Small intestine (tissue), 7 donors: ENCODE measurements at regions not wholly inside any gene's neighbourhood (a gene's known extent, or its start where the extent isn't known, plus 50 kb on each side); places are given as distances from the start of the nearest gene placed in this dataset.
A peak's percentile ranks its signal among the peaks of the same experiment; 100 is the strongest.

Experiments used
- DNase-seq, 2 donors: peaks; one replicate each; pipeline versions ENCODE4 v3.0.0 to v3.0.0-alpha.2; 2013
- FAIRE-seq: peaks from 2 replicates; lab custom pipeline; 2012; peaks lifted over from hg19 to GRCh38; lab: Jason Lieb, UNC
- H3K27ac ChIP-seq, 3 donors: one replicate each; pipeline ENCODE4 v1.5.1; 2013; ENCODE audit warnings: low read length in 2 of 3, mild to moderate bottlenecking in 2 of 3, control low read depth in 1 of 3, inconsistent platforms in 1 of 3, low read depth in 1 of 3, moderate library complexity in 1 of 3
- H3K27me3 ChIP-seq, 3 donors: one replicate each; pipeline ENCODE4 v1.6.1; 2013; ENCODE audit warnings: low read length in 3 of 3, inconsistent platforms in 1 of 3; ENCODE audit not compliant: control insufficient read depth in 3 of 3, insufficient read depth in 3 of 3
- H3K36me3 ChIP-seq, 3 donors: one replicate each; pipeline ENCODE4 v1.6.1; 2013; ENCODE audit warnings: low read length in 3 of 3, inconsistent platforms in 1 of 3, low read depth in 1 of 3, mild to moderate bottlenecking in 1 of 3, moderate library complexity in 1 of 3; ENCODE audit not compliant: control insufficient read depth in 3 of 3, insufficient read depth in 2 of 3
- H3K4me1 ChIP-seq, 3 donors: one replicate each; pipeline ENCODE4 v1.6.1; 2013; ENCODE audit warnings: low read length in 2 of 3, inconsistent platforms in 1 of 3, low read depth in 1 of 3, mild to moderate bottlenecking in 1 of 3, moderate library complexity in 1 of 3; ENCODE audit not compliant: control insufficient read depth in 3 of 3, insufficient read depth in 2 of 3
- H3K4me3 ChIP-seq, 3 donors: one replicate each; pipeline ENCODE4 v1.5.1; 2013; ENCODE audit warnings: low read length in 3 of 3, control low read depth in 1 of 3, inconsistent platforms in 1 of 3, low read depth in 1 of 3, mild to moderate bottlenecking in 1 of 3, moderate library complexity in 1 of 3
- H3K9me3 ChIP-seq, 2 donors: one replicate each; pipeline ENCODE4 v1.6.1; 2013; ENCODE audit warnings: low read depth in 1 of 2, low read length in 1 of 2; ENCODE audit not compliant: control insufficient read depth in 2 of 2, insufficient read depth in 1 of 2
- WGBS, 3 donors: extraction: QIAGEN DNeasy Blood & Tissue Kit; methylation state at CpG; one replicate each; pipeline ENCODE4 v1.1.7; 2013; 5-methylcytosine and 5-hydroxymethylcytosine counted together
- donor health status: healthy with polysubstance abuse.
- donor health status: control.
- donor health status: control.
- donor health status: Bipolar disorder and iron deficiency.
- donor health status: healthy.

DNA sequence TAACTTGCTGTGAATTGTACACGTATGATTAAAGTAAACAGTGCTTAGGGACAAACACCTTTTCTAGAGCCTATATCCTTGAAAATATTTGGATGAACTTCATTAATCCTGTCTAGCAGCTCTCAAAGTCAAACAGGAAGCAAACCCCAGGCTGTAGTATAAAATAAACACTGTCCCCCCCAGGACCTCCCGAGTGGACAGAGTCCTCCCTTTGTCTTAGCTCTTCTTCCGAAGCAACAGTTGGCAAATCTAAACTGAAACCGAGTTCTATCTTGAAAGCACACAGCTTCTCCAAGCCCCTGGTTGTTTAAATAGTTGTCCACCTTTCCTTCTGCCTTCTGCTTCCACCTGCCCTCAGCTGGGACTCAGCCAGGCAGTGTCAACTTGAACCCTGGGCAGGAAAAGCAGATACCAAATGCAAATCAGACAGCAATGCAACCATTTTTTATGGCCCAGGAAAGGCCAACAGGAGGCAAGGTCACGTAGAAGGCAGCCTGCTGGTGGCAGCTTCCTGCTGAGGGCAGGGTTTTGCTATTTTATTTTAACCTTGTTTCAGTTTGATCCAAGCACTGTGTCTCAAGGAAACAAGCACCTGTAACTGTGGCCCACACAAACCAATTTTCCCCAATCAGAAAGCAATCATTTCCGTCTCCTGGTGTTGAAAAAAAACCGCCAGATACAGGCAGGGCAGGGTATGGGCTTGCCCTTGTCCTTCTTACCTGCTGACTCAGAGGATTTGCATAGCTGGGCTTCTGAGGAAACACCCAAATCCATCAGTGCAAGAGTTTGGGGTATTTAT is 110.3 kb upstream of the KIT start:
- Histone ChIP-seq H3K27ac (peak overlapping the region; percentile 37 to 92 (median 45)), H3K36me3 (no peaks in the 10 kb centered on the region), H3K4me1 (peaks cover 0 to 13% (median 7%) of the 10 kb centered on the region in 3 donors), H3K9me3 (no peaks in the 10 kb centered on the region), H3K4me3 (no peak overlapping the region), H3K27me3 (no peaks in the 10 kb centered on the region)
- DNase-seq (peak; percentile 64 to 73), FAIRE-seq (no peak)
- 5 to 37% (median 16%) methylated on average over 7 of the region's 7 CpGs for WGBS, 3 donors

DNA sequence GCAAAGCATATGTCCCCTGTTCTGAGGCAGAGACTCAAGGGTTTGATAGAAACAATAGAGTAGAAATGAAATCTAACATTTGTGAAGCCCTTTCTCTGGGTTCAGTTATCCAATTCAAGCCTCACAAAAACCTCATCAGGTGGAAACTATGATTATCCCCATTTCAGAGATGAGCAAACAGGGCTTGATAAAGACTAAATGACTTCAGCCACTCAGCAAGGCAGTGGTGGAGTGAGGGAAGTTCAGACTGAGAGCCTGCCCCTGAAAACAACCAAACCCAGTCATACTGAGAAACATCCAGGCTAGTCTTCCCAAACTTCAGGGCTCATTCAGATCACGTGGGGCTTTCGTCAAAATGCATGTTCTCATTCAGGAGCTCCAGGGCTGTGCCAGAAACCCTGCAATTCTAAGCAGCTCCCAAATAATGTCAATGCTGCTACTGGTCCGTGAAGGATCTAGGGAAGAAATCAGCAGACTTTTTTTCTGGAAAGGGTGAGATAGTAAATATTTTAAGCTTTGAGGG is 109.6 kb upstream of the KIT start:
- FAIRE-seq: no peak
- Histone ChIP-seq H3K27me3 (no peaks in the 10 kb centered on the region), H3K4me3 (no peak overlapping the region), H3K4me1 (peaks cover 0 to 13% (median 7%) of the 10 kb centered on the region in 3 donors), H3K27ac (peak overlapping the region in 1 of 3 donors; percentile 92), H3K36me3 (no peaks in the 10 kb centered on the region), H3K9me3 (no peaks in the 10 kb centered on the region)
- 69 to 82% (median 77%) methylated on average over 3 of the region's 3 CpGs for WGBS, 3 donors
- DNase-seq: no peak

DNA sequence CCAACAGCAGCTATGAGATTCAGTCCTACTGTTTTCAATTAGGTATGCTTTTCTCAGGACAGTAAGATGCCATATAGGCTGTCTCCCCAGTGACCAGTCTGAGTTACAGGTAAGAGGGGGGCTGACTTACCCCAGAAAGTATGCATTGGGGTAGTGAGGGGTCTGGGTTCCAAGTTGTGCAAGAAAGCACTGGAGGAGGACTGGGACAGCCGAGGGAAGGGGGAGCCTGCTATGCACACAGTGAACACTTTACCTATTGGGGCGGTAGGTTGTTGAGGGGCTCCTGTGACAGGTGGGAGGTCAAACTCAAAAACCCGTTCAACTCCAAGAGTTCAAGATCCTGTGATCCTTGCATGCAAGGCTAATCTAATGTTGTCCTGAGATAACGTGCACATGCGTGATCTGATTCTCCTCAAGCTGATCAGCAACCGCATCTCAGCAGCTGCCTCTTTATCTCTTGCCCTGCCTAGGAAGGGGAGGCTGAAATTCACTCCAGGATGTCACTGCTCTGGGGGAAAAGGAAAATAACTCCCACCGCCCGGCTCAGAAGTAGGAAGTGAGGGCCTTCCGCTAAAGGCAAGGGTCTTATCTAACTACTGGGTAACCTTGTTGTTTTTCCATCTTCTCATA is 108.8 kb upstream of the KIT start:
- Histone ChIP-seq H3K4me3 (no peak overlapping the region), H3K4me1 (peaks cover 0 to 13% (median 7%) of the 10 kb centered on the region in 3 donors), H3K36me3 (no peaks in the 10 kb centered on the region), H3K9me3 (no peaks in the 10 kb centered on the region), H3K27ac (no peak overlapping the region), H3K27me3 (no peaks in the 10 kb centered on the region)
- FAIRE-seq (no peak), DNase-seq (no peak)
- 89 to 92% (median 89%) methylated on average over 9 of the region's 9 CpGs for WGBS, 3 donors

DNA sequence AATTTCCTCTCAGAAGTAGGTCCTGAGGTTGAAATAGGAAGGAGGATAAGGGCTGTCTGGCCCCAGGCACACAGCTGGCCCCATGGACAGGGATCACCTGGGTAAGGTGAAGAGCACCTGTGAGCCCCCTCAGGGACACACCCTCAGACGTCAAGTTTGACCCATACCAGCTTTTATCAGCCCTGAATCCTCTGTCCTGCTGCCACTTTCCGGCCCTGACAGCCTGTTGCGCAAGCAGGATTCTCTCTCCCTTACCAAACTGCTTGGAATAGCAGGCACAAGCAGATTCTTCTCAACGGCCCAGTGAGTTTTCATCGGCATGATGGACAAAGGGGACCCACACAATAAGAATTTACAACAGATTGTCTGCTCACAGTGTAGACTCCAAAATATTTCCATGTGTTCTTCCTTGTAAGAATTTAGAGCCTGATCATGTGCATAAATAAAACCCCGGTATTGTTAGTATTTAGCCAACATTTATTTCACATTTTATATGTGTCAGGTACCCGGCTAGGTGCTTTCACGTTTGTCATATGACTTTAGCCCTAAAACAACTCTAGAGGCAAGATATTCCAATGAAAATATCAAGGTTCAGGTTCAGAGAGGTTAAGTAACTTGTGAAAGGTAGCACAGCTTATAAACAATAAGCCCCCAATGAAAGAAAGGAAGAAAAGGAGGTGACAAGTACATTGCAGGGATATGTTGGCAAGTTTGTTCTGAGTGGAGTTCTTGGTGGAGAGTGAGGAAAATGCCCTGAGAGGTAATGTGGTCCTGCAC is 107.2 kb upstream of the KIT start:
- H3K36me3 ChIP-seq: no peaks in the 10 kb centered on the region
- 48 to 57% (median 48%) methylated on average over 8 of the region's 8 CpGs for WGBS, 3 donors
- H3K9me3 ChIP-seq: no peaks in the 10 kb centered on the region
- peaks cover 0 to 13% (median 7%) of the 10 kb centered on the region in 3 donors for H3K4me1 ChIP-seq
- no peak overlapping the region for H3K27ac ChIP-seq
- no peak overlapping the region for H3K4me3 ChIP-seq
- no peaks in the 10 kb centered on the region for H3K27me3 ChIP-seq
- DNase-seq (peak in 1 of 2 donors; percentile 49), FAIRE-seq (no peak)

DNA sequence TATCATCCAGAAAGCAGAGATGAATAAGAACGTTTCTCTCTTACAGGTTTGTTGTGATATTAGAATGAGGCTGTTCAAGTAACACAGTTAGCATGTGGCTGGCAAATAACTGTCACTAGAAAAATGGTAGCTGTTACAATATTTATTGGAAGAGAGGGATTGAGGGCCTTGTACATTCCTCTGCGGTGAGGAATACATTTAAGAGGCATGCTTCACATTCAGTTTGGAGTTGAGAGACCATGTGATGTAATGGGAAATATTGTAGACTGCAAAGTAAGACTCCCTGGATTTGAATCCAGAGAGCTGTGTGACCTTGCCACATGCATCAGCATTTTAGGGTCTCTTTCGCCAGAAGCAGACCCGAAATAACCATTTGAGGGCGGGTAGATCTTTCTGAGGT is 104.8 kb upstream of the KIT start:
- Histone ChIP-seq H3K4me3 (no peak overlapping the region), H3K9me3 (no peaks in the 10 kb centered on the region), H3K27me3 (no peaks in the 10 kb centered on the region), H3K36me3 (no peaks in the 10 kb centered on the region), H3K4me1 (peaks cover 0 to 7% (median 3%) of the 10 kb centered on the region in 3 donors), H3K27ac (no peak overlapping the region)
- DNase-seq (no peak), FAIRE-seq (no peak)
- 84 to 90% (median 86%) methylated on average over 5 of the region's 5 CpGs for WGBS, 3 donors

DNA sequence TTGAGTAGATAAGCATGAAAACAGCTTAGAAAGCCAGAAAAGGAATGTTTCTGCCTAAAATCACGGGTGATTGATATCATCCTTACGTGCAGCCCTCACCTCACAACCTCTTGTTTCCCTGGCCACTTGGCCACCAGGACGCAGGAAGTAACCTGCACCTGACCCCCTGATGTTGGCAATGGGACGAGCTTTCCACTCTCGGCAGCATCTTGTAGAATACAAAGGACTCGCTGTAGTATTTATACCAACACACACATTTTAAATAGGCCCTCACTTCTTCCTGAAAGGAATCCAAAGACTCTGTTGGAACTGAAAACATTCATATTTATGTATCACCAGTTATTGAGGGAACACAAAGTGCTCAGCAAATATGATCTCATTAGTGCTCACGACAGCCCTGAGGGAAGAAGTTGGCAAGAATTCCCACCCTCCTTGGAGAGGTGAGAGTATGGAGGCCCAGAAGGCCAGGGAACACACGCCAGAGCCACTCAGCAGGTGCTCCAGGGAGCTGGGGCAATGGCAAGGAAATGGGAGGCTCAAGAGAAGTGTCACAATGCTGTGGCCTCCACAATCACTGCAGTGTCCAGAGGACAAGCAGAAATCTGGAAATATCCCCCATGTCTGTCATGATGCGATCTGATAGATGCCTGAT is 103.3 kb upstream of the KIT start:
- no peak overlapping the region for H3K4me3 ChIP-seq
- 79 to 85% (median 84%) methylated on average over 9 of the region's 9 CpGs for WGBS, 3 donors
- H3K27ac ChIP-seq: no peak overlapping the region
- FAIRE-seq (no peak), DNase-seq (no peak)
- H3K27me3 ChIP-seq: no peaks in the 10 kb centered on the region
- peaks cover 2 to 9% (median 7%) of the 10 kb centered on the region in 3 donors for H3K4me1 ChIP-seq
- no peaks in the 10 kb centered on the region for H3K9me3 ChIP-seq
- H3K36me3 ChIP-seq: no peaks in the 10 kb centered on the region

DNA sequence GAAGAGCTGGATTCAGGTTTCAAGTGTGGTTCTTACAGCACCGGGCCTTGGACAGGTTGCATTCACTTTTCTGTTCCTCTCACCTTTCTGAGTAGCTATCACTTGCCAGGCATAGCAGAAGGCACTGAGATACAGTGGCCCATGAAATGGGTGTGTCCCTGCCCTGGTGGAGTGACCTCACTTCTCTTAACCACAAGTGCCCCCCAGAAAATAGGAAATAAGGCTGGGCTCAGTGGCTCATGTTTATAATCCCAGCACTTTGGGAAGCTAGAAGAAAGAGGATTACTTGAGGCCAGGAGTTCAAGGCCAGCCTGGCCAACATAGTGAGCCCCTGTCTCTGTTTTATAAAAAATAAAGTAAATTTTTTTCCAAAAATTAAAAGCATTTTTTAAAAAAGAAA is 101.7 kb upstream of the KIT start:
- Histone ChIP-seq H3K27ac (no peak overlapping the region), H3K4me3 (no peak overlapping the region), H3K9me3 (no peaks in the 10 kb centered on the region), H3K36me3 (no peaks in the 10 kb centered on the region), H3K27me3 (no peaks in the 10 kb centered on the region), H3K4me1 (peaks cover 2 to 13% (median 9%) of the 10 kb centered on the region in 3 donors)
- peak in 1 of 2 donors; percentile 33 for DNase-seq
- FAIRE-seq: no peak
- WGBS, 3 donors: 62 to 88% (median 65%) methylated on average over 1 of the region's 1 CpG
